ENCODE measurements at regions not wholly inside any gene's neighbourhood (a gene's known extent, or its start where the extent isn't known, plus 50 kb on each side); places are given as distances from the start of the nearest gene placed in this dataset.

GRCh38 chr14:44036248-44036647 is 470.8 kb downstream of the FSCB start:
- Histone ChIP-seq H3K79me2 (ENCODE audit: control insufficient read depth, low read length) (no peaks in the 10 kb centered on the region), H3K27me3 (ENCODE audit: control insufficient read depth, low read length) (no peaks in the 10 kb centered on the region), H3K4me1 (ENCODE audit: control insufficient read depth, low read length) (no peaks in the 10 kb centered on the region), H3K36me3 (ENCODE audit: control insufficient read depth, low read length) (no peaks in the 10 kb centered on the region), H4K20me1 (ENCODE audit: control insufficient read depth, insufficient read depth, low read depth, low read length) (no peaks in the 10 kb centered on the region), H3K4me2 (ENCODE audit: low read length) (no peak overlapping the region), H3K27ac (ENCODE audit: low read depth, low read length) (no peak overlapping the region), H3K9me2 (replicated peaks; ENCODE audit: control insufficient read depth, low read length) (no peaks in the 10 kb centered on the region), H3K9me3 (ENCODE audit: control insufficient read depth, insufficient read depth, low read length) (peaks cover 15% of the 10 kb centered on the region; the same call in 1 of the 2 replicates), H3F3A (ENCODE audit: control insufficient read depth, insufficient read depth) (no peaks in the 10 kb centered on the region), H3K4me3 (ENCODE audit: low read length) (no peak overlapping the region)
- no peak for TF ChIP-seq EZH2phosphoT487 (IDR thresholded peaks at IDR 0.05; ENCODE audit: borderline replicate concordance, low read length)
- TF ChIP-seq, protein P1, sequence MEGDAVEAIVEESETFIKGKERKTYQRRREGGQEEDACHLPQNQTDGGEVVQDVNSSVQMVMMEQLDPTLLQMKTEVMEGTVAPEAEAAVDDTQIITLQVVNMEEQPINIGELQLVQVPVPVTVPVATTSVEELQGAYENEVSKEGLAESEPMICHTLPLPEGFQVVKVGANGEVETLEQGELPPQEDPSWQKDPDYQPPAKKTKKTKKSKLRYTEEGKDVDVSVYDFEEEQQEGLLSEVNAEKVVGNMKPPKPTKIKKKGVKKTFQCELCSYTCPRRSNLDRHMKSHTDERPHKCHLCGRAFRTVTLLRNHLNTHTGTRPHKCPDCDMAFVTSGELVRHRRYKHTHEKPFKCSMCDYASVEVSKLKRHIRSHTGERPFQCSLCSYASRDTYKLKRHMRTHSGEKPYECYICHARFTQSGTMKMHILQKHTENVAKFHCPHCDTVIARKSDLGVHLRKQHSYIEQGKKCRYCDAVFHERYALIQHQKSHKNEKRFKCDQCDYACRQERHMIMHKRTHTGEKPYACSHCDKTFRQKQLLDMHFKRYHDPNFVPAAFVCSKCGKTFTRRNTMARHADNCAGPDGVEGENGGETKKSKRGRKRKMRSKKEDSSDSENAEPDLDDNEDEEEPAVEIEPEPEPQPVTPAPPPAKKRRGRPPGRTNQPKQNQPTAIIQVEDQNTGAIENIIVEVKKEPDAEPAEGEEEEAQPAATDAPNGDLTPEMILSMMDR (IDR thresholded peaks at IDR 0.05; ENCODE audit: low read depth, low read length, poor library complexity, severe bottlenecking) = no peak

DNA sequence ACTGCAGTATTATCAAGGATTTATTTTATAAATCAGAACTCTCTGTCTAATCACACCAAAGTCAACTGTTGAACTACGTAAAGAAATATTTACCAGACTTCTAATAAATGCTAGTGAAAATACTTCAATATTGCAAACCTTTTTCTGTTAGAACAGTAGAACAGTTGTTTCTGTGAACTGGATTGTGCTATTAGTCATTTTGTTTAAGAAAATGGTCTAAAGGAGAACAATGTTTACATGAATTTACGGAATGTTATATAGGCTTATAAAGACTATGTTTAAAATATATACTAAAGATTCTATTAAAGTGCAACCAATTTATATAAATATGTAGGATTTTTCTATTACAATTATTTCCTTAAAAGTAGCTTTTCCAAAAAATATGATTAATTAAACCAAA is 471.4 kb downstream of the FSCB start:
- Histone ChIP-seq H3K27me3 (ENCODE audit: control insufficient read depth, low read length) (no peaks in the 10 kb centered on the region), H3K4me2 (ENCODE audit: low read length) (no peak overlapping the region), H3K9me2 (replicated peaks; ENCODE audit: control insufficient read depth, low read length) (no peaks in the 10 kb centered on the region), H3F3A (ENCODE audit: control insufficient read depth, insufficient read depth) (no peaks in the 10 kb centered on the region), H3K27ac (ENCODE audit: low read depth, low read length) (no peak overlapping the region), H3K36me3 (ENCODE audit: control insufficient read depth, low read length) (no peaks in the 10 kb centered on the region), H3K4me3 (ENCODE audit: low read length) (no peak overlapping the region), H3K9me3 (ENCODE audit: control insufficient read depth, insufficient read depth, low read length) (peaks cover 15% of the 10 kb centered on the region; the same call in 1 of the 2 replicates), H4K20me1 (ENCODE audit: control insufficient read depth, insufficient read depth, low read depth, low read length) (no peaks in the 10 kb centered on the region), H3K79me2 (ENCODE audit: control insufficient read depth, low read length) (no peaks in the 10 kb centered on the region), H3K4me1 (ENCODE audit: control insufficient read depth, low read length) (no peaks in the 10 kb centered on the region)
- TF ChIP-seq, protein P1 (IDR thresholded peaks at IDR 0.05; ENCODE audit: low read depth, low read length, poor library complexity, severe bottlenecking) = no peak
- TF ChIP-seq EZH2phosphoT487 (IDR thresholded peaks at IDR 0.05; ENCODE audit: borderline replicate concordance, low read length) = no peak

GRCh38 chr14:44030831-44031383 is 476.2 kb downstream of the FSCB start:
- TF ChIP-seq EZH2phosphoT487 (IDR thresholded peaks at IDR 0.05; ENCODE audit: borderline replicate concordance, low read length) = no peak
- TF ChIP-seq, protein P1 (IDR thresholded peaks at IDR 0.05; ENCODE audit: low read depth, low read length, poor library complexity, severe bottlenecking) = no peak

More at GRCh38 chr14:44030831-44031383, 476.2 kb downstream of the FSCB start:
- H3F3A ChIP-seq (ENCODE audit: control insufficient read depth, insufficient read depth) = no peaks in the 10 kb centered on the region
- H3K4me3 ChIP-seq (ENCODE audit: low read length) = no peak overlapping the region
- H3K27ac ChIP-seq (ENCODE audit: low read depth, low read length) = no peak overlapping the region
- H3K9me3 ChIP-seq (ENCODE audit: control insufficient read depth, insufficient read depth, low read length) = no peaks in the 10 kb centered on the region
- H3K4me1 ChIP-seq (ENCODE audit: control insufficient read depth, low read length) = no peaks in the 10 kb centered on the region
- no peak overlapping the region for H3K4me2 ChIP-seq (ENCODE audit: low read length)
- H3K79me2 ChIP-seq (ENCODE audit: control insufficient read depth, low read length) = no peaks in the 10 kb centered on the region
- H4K20me1 ChIP-seq (ENCODE audit: control insufficient read depth, insufficient read depth, low read depth, low read length) = no peaks in the 10 kb centered on the region
- no peaks in the 10 kb centered on the region for H3K9me2 ChIP-seq (replicated peaks; ENCODE audit: control insufficient read depth, low read length)
- no peaks in the 10 kb centered on the region for H3K36me3 ChIP-seq (ENCODE audit: control insufficient read depth, low read length)
- H3K27me3 ChIP-seq (ENCODE audit: control insufficient read depth, low read length) = no peaks in the 10 kb centered on the region
